DOHH2 (cell line): ENCODE measurements at regions not wholly inside any gene's neighbourhood (a gene's known extent, or its start where the extent isn't known, plus 50 kb on each side); places are given as distances from the start of the nearest gene placed in this dataset.

ENCODE experiments used
- EZH2phosphoT487 ChIP-seq: fragments of 200-600 bp; sonication (generic); IDR thresholded peaks from 2 replicates; pipeline ENCODE4 v1.6.1; 2017; ENCODE audit warnings: borderline replicate concordance, mild to moderate bottlenecking, antibody characterized with exemption, low read length, moderate library complexity, mixed read lengths
- TF ChIP-seq, protein P1 (sequence below): fragments of 200-600 bp; sonication (generic); IDR thresholded peaks from one replicate; pipeline ENCODE4 v1.5.1; 2014; ENCODE audit warnings: antibody characterized with exemption, mild to moderate bottlenecking, low read depth, low read length; ENCODE audit not compliant: poor library complexity, severe bottlenecking

DNA sequence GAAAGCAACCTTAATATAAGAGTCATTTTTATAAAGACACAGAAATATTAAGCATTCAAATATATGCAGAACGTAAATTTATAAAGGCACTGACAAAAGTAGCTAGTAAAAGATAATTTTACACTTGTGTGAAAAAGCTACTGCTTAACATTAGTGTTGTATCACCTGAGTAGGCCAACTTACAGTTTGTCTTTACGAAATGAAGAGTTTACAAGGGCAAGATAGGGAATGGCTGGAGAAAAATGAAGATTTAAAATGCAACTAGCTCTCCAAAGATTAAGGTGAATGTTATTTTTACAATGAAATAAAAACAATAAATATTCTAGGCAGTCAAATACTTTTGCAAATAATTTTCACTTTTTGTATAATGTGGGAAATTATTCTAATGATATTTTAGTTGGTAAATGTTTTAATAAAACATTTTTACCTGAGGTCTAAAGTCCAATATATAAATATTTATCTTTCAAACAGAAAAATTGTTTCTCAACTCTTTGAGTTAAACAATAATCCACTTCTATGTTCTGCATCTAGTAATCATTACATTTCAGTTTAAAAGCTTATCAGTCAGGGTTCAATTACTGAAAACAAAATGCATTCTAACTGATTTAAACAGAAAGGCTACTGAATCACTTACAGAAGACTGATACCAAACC, 382.6 kb downstream of the IPMK start:
- TF ChIP-seq, protein P1, sequence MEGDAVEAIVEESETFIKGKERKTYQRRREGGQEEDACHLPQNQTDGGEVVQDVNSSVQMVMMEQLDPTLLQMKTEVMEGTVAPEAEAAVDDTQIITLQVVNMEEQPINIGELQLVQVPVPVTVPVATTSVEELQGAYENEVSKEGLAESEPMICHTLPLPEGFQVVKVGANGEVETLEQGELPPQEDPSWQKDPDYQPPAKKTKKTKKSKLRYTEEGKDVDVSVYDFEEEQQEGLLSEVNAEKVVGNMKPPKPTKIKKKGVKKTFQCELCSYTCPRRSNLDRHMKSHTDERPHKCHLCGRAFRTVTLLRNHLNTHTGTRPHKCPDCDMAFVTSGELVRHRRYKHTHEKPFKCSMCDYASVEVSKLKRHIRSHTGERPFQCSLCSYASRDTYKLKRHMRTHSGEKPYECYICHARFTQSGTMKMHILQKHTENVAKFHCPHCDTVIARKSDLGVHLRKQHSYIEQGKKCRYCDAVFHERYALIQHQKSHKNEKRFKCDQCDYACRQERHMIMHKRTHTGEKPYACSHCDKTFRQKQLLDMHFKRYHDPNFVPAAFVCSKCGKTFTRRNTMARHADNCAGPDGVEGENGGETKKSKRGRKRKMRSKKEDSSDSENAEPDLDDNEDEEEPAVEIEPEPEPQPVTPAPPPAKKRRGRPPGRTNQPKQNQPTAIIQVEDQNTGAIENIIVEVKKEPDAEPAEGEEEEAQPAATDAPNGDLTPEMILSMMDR, result no peak
- TF ChIP-seq EZH2phosphoT487, result no peak
